ENCODE measurements at regions not wholly inside any gene's neighbourhood (a gene's known extent, or its start where the extent isn't known, plus 50 kb on each side); places are given as distances from the start of the nearest gene placed in this dataset.

DNA sequence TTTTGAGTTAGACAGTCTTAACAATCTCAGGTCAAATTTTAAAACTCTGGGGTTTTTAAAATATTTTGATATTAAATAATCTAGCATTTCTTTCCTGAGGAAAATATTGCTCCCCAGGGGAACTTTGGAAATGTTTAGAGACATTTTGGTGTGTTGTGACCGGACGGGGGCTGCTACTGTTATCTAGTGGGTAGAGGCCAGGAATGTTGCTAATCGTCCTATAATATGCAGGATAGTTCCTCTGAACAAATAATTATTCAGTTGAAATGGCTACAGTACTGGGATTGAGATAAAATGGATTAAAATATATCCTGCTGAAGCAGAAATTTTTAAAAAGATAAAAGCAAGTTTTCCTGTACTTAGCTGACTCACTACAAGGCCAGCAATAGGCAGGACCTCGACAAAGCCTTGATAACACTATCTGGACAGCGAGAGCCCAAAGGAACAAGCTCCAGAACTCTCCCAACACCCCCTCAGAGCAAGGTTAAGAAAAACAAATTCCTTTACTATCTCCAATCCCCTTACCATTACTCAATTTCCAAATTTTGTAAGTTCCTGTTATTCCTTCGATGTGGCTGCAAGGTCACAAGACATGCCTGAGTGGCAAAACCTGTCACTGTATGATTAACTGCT, 1407.4 kb downstream of the SUCLG1 start:
- TF ChIP-seq, protein P1, sequence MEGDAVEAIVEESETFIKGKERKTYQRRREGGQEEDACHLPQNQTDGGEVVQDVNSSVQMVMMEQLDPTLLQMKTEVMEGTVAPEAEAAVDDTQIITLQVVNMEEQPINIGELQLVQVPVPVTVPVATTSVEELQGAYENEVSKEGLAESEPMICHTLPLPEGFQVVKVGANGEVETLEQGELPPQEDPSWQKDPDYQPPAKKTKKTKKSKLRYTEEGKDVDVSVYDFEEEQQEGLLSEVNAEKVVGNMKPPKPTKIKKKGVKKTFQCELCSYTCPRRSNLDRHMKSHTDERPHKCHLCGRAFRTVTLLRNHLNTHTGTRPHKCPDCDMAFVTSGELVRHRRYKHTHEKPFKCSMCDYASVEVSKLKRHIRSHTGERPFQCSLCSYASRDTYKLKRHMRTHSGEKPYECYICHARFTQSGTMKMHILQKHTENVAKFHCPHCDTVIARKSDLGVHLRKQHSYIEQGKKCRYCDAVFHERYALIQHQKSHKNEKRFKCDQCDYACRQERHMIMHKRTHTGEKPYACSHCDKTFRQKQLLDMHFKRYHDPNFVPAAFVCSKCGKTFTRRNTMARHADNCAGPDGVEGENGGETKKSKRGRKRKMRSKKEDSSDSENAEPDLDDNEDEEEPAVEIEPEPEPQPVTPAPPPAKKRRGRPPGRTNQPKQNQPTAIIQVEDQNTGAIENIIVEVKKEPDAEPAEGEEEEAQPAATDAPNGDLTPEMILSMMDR (optimal IDR thresholded peaks at IDR 0.05 in 1 of 3, IDR thresholded peaks at IDR 0.05 in 1 of 3, conservative IDR thresholded peaks at IDR 0.05 in 1 of 3; ENCODE audit: extremely low read depth in 1 of 3, insufficient read depth in 2 of 3, low read length in 3 of 3): no peak
- no peak for TF ChIP-seq EZH2 (IDR thresholded peaks at IDR 0.05; ENCODE audit: low read length)
